GM23338 (cell line): ENCODE measurements at regions not wholly inside any gene's neighbourhood (a gene's known extent, or its start where the extent isn't known, plus 50 kb on each side); places are given as distances from the start of the nearest gene placed in this dataset.
"Not testable (repeated sequence)": the region's sequence is repeated elsewhere in the genome, so short reads cannot be mapped to it uniquely, and the experiment has no call there.

Source experiments
- ATAC-seq: fragments of 200-7000 bp; cut with Tn5 transposase; 3 replicates; pipeline ENCODE4 v1.9.1; 2020
- DNase-seq: peaks from one replicate; pipeline ENCODE4 v3.0.0-alpha.2; 2015; ENCODE audit warnings: low spot score
- H2AFZ ChIP-seq: fragments of 200-600 bp; sonication (generic); 2 replicates; pipeline ENCODE4 v1.8.0; 2016; ENCODE audit warnings: antibody characterized with exemption, mild to moderate bottlenecking, moderate library complexity
- H3F3A ChIP-seq: fragments of 200-600 bp; sonication (generic); replicated peaks from 2 replicates; pipeline ENCODE4 v1.8.0; 2017; ENCODE audit warnings: antibody characterized with exemption, mixed run types, low read depth
- H3K27ac ChIP-seq: fragments of 200-600 bp; sonication (generic); 2 replicates; pipeline ENCODE4 v1.6.1; 2016; ENCODE audit warnings: low read depth
- H3K27me3 ChIP-seq: fragments of 200-600 bp; sonication (generic); 2 replicates; pipeline ENCODE4 v1.8.0; 2016; ENCODE audit warnings: mild to moderate bottlenecking, mixed run types, moderate library complexity; ENCODE audit not compliant: insufficient read depth
- H3K36me3 ChIP-seq: fragments of 200-600 bp; sonication (generic); 2 replicates; pipeline ENCODE4 v1.8.0; 2016; ENCODE audit warnings: mild to moderate bottlenecking; ENCODE audit not compliant: insufficient read depth
- H3K4me1 ChIP-seq: fragments of 200-600 bp; sonication (generic); 2 replicates; pipeline ENCODE4 v1.8.0; 2016; ENCODE audit warnings: mild to moderate bottlenecking, moderate library complexity; ENCODE audit not compliant: insufficient read depth
- H3K4me2 ChIP-seq: fragments of 200-600 bp; sonication (generic); 2 replicates; pipeline ENCODE4 v1.7.1; 2017; ENCODE audit warnings: mixed run types
- H3K4me3 ChIP-seq: fragments of 200-600 bp; sonication (generic); 2 replicates; pipeline ENCODE4 v1.6.1; 2016; ENCODE audit warnings: mixed run types
- H3K79me2 ChIP-seq: fragments of 200-600 bp; sonication (generic); replicated peaks from 2 replicates; pipeline ENCODE4 v1.8.0; 2017; ENCODE audit warnings: mild to moderate bottlenecking; ENCODE audit not compliant: insufficient read depth
- H3K9me2 ChIP-seq: fragments of 200-600 bp; sonication (generic); 2 replicates; pipeline ENCODE4 v1.8.0; 2017; ENCODE audit not compliant: insufficient read depth
- H4K20me1 ChIP-seq: fragments of 200-600 bp; sonication (generic); replicated peaks from 2 replicates; pipeline ENCODE4 v1.8.0; 2017; ENCODE audit warnings: mild to moderate bottlenecking; ENCODE audit not compliant: insufficient read depth
- H3K27ac Mint-ChIP-seq: 2 replicates; pipeline ENCODE4 v1.8.0; 2020; ENCODE audit warnings: inconsistent platforms, mild to moderate bottlenecking, moderate library complexity, mixed read lengths
- H3K27me3 Mint-ChIP-seq: 3 replicates; pipeline ENCODE4 v1.8.0; 2022; ENCODE audit warnings: low read depth, mild to moderate bottlenecking, moderate library complexity, mixed read lengths, inconsistent platforms; ENCODE audit not compliant: insufficient read depth, poor library complexity
- H3K36me3 Mint-ChIP-seq: 3 replicates; pipeline ENCODE4 v1.8.0; 2021; ENCODE audit warnings: low read depth, mild to moderate bottlenecking, inconsistent platforms, moderate library complexity, mixed read lengths
- H3K4me1 Mint-ChIP-seq: 3 replicates; pipeline ENCODE4 v1.8.0; 2020; ENCODE audit warnings: mild to moderate bottlenecking, inconsistent platforms, mixed read lengths
- H3K4me3 Mint-ChIP-seq: 3 replicates; pipeline ENCODE4 v1.8.0; 2021; ENCODE audit warnings: moderate library complexity, mild to moderate bottlenecking, inconsistent platforms, mixed read lengths
- H3K9me3 Mint-ChIP-seq: 3 replicates; pipeline ENCODE4 v1.8.0; 2020; ENCODE audit warnings: moderate library complexity, mild to moderate bottlenecking, inconsistent platforms, mixed read lengths
- EZH2phosphoT487 ChIP-seq: fragments of 200-600 bp; sonication (generic); IDR thresholded peaks from one replicate; pipeline ENCODE4 v1.8.1; 2018; ENCODE audit warnings: antibody characterized with exemption; ENCODE audit not compliant: unreplicated experiment
- ZNF114 ChIP-seq: fragments of 250-450 bp; sonication (Bioruptor Pico); IDR thresholded peaks from 2 replicates; pipeline ENCODE4 v1.5.0; 2020; ENCODE audit warnings: mild to moderate bottlenecking, moderate library complexity
- ZNF331 ChIP-seq: fragments of 250-450 bp; sonication (Bioruptor Pico); IDR thresholded peaks from 2 replicates; pipeline ENCODE4 v1.5.0; 2020; ENCODE audit warnings: low read depth, mild to moderate bottlenecking, moderate library complexity
- TF ChIP-seq, protein P1 (sequence below), 2 experiments: fragments of 200-600 bp in 1 of 2; sonication (generic) in 1 of 2; conservative IDR thresholded peaks; 2 replicates each; pipeline versions ENCODE4 v1.5.1 to v1.6.1; 2016 to 2017; ENCODE audit warnings: antibody characterized with exemption in 2 of 2, low read depth in 2 of 2, mild to moderate bottlenecking in 2 of 2, moderate library complexity in 1 of 2
- TF ChIP-seq, protein P2 (sequence below): fragments of 250-450 bp; sonication (Bioruptor Pico); IDR thresholded peaks from 2 replicates; pipeline ENCODE4 v1.5.0; 2020; ENCODE audit warnings: mild to moderate bottlenecking, moderate library complexity

GRCh38 chr13:30545320-30545719 is 72.4 kb upstream of the USPL1 start (continued):
- TF ChIP-seq, protein P1, sequence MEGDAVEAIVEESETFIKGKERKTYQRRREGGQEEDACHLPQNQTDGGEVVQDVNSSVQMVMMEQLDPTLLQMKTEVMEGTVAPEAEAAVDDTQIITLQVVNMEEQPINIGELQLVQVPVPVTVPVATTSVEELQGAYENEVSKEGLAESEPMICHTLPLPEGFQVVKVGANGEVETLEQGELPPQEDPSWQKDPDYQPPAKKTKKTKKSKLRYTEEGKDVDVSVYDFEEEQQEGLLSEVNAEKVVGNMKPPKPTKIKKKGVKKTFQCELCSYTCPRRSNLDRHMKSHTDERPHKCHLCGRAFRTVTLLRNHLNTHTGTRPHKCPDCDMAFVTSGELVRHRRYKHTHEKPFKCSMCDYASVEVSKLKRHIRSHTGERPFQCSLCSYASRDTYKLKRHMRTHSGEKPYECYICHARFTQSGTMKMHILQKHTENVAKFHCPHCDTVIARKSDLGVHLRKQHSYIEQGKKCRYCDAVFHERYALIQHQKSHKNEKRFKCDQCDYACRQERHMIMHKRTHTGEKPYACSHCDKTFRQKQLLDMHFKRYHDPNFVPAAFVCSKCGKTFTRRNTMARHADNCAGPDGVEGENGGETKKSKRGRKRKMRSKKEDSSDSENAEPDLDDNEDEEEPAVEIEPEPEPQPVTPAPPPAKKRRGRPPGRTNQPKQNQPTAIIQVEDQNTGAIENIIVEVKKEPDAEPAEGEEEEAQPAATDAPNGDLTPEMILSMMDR (conservative IDR thresholded peaks at IDR 0.05; ENCODE audit: low read depth in 2 of 2) = no peak

GRCh38 chr13:30548046-30548445 is 69.7 kb upstream of the USPL1 start:
- H3K4me3 Mint-ChIP-seq = not testable (repeated sequence)

DNA sequence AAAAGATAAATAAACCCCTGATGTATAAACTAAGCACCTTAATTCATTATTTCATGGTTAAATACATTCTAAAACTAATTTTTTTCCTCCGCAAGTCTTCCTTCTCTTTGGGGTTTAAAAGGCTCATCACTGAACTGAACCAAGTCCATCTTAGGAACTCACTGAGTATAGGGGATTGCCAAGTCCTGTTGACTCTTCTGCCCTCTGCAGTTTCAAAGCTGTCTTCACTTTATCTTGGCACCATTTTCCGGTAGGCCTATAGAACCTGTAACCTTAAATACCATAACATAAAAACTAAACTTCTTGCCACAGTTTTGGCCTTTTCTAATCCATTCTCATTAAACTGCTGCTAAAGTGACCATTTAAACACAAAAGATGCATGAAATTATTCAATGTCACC is 66.5 kb upstream of the USPL1 start:
- H3K27me3 Mint-ChIP-seq = peaks cover 2% of the 10 kb centered on the region
- DNase-seq = peak; percentile 70
- H3K79me2 ChIP-seq = no peaks in the 10 kb centered on the region
- no peaks in the 10 kb centered on the region for H3K9me3 Mint-ChIP-seq
- H3K4me2 ChIP-seq = no peak overlapping the region
- no peaks in the 10 kb centered on the region for H4K20me1 ChIP-seq
- no peaks in the 10 kb centered on the region for H3K4me1 ChIP-seq
- TF ChIP-seq, protein P1 (conservative IDR thresholded peaks at IDR 0.05; ENCODE audit: low read depth in 2 of 2) = peak; percentile 58 to 74
- TF ChIP-seq ZNF331 (CRISPR knock-in tag) = no peak
- no peak for TF ChIP-seq EZH2phosphoT487
- TF ChIP-seq, protein P2, sequence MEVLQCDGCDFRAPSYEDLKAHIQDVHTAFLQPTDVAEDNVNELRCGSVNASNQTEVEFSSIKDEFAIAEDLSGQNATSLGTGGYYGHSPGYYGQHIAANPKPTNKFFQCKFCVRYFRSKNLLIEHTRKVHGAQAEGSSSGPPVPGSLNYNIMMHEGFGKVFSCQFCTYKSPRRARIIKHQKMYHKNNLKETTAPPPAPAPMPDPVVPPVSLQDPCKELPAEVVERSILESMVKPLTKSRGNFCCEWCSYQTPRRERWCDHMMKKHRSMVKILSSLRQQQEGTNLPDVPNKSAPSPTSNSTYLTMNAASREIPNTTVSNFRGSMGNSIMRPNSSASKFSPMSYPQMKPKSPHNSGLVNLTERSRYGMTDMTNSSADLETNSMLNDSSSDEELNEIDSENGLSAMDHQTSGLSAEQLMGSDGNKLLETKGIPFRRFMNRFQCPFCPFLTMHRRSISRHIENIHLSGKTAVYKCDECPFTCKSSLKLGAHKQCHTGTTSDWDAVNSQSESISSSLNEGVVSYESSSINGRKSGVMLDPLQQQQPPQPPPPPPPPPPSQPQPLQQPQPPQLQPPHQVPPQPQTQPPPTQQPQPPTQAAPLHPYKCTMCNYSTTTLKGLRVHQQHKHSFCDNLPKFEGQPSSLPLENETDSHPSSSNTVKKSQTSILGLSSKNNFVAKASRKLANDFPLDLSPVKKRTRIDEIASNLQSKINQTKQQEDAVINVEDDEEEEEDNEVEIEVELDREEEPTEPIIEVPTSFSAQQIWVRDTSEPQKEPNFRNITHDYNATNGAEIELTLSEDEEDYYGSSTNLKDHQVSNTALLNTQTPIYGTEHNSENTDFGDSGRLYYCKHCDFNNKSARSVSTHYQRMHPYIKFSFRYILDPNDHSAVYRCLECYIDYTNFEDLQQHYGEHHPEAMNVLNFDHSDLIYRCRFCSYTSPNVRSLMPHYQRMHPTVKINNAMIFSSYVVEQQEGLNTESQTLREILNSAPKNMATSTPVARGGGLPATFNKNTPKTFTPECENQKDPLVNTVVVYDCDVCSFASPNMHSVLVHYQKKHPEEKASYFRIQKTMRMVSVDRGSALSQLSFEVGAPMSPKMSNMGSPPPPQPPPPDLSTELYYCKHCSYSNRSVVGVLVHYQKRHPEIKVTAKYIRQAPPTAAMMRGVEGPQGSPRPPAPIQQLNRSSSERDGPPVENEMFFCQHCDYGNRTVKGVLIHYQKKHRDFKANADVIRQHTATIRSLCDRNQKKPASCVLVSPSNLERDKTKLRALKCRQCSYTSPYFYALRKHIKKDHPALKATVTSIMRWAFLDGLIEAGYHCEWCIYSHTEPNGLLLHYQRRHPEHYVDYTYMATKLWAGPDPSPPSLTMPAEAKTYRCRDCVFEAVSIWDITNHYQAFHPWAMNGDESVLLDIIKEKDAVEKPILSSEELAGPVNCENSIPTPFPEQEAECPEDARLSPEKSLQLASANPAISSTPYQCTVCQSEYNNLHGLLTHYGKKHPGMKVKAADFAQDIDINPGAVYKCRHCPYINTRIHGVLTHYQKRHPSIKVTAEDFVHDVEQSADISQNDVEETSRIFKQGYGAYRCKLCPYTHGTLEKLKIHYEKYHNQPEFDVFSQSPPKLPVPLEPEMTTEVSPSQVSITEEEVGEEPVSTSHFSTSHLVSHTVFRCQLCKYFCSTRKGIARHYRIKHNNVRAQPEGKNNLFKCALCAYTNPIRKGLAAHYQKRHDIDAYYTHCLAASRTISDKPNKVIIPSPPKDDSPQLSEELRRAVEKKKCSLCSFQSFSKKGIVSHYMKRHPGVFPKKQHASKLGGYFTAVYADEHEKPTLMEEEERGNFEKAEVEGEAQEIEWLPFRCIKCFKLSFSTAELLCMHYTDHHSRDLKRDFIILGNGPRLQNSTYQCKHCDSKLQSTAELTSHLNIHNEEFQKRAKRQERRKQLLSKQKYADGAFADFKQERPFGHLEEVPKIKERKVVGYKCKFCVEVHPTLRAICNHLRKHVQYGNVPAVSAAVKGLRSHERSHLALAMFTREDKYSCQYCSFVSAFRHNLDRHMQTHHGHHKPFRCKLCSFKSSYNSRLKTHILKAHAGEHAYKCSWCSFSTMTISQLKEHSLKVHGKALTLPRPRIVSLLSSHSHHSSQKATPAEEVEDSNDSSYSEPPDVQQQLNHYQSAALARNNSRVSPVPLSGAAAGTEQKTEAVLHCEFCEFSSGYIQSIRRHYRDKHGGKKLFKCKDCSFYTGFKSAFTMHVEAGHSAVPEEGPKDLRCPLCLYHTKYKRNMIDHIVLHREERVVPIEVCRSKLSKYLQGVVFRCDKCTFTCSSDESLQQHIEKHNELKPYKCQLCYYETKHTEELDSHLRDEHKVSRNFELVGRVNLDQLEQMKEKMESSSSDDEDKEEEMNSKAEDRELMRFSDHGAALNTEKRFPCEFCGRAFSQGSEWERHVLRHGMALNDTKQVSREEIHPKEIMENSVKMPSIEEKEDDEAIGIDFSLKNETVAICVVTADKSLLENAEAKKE (CRISPR knock-in tag) = no peak
- no peak for TF ChIP-seq ZNF114 (CRISPR knock-in tag)
- no peaks in the 10 kb centered on the region for H3K36me3 Mint-ChIP-seq
- H3K4me1 Mint-ChIP-seq = no peaks in the 10 kb centered on the region
- H2AFZ ChIP-seq = no peak overlapping the region
- H3K9me2 ChIP-seq = no peaks in the 10 kb centered on the region
- H3K4me3 ChIP-seq = no peak overlapping the region
- ATAC-seq = peak; percentile 92
- H3K36me3 ChIP-seq = no peaks in the 10 kb centered on the region
- no peak overlapping the region for H3K27ac ChIP-seq
- H3K4me3 Mint-ChIP-seq = no peak overlapping the region
- no peak overlapping the region for H3K27ac Mint-ChIP-seq
- no peaks in the 10 kb centered on the region for H3F3A ChIP-seq
- H3K27me3 ChIP-seq = no peaks in the 10 kb centered on the region

More at GRCh38 chr13:30548046-30548445, 69.7 kb upstream of the USPL1 start:
- H3K79me2 ChIP-seq, H3K9me3 Mint-ChIP-seq, ATAC-seq, H3K36me3 Mint-ChIP-seq, H3K27me3 Mint-ChIP-seq, H4K20me1 ChIP-seq, H3K4me1 ChIP-seq, H3K4me3 ChIP-seq, H3K9me2 ChIP-seq, H3K27ac Mint-ChIP-seq, H2AFZ ChIP-seq, H3K27ac ChIP-seq, H3F3A ChIP-seq, H3K36me3 ChIP-seq, DNase-seq, H3K4me2 ChIP-seq, H3K27me3 ChIP-seq, H3K4me1 Mint-ChIP-seq: not testable (repeated sequence)
